Sigmoid colon (tissue), 4 donors: ENCODE measurements at regions not wholly inside any gene's neighbourhood (a gene's known extent, or its start where the extent isn't known, plus 50 kb on each side); places are given as distances from the start of the nearest gene placed in this dataset.

ENCODE experiments used
- EP300 ChIP-seq, 4 donors: sonication (generic); formaldehyde crosslinking; IDR thresholded peaks; one replicate each; pipeline ENCODE4 v1.6.1; 2017; ENCODE audit warnings: antibody characterized with exemption in 4 of 4
- POLR2AphosphoS5 ChIP-seq, 4 donors: sonication (generic); formaldehyde crosslinking; IDR thresholded peaks; one replicate each; pipeline ENCODE4 v1.6.1; 2017; ENCODE audit warnings: antibody characterized with exemption in 4 of 4
- TF ChIP-seq, protein P1 (sequence below), 4 experiments: fragments of 450-650 bp in 3 of 4; fragments of 200-600 bp in 1 of 4; IDR thresholded peaks; one replicate each; pipeline ENCODE4 v1.5.1; 2016 to 2019; ENCODE audit warnings: antibody characterized with exemption in 4 of 4, mild to moderate bottlenecking in 3 of 4, moderate library complexity in 2 of 4

DNA sequence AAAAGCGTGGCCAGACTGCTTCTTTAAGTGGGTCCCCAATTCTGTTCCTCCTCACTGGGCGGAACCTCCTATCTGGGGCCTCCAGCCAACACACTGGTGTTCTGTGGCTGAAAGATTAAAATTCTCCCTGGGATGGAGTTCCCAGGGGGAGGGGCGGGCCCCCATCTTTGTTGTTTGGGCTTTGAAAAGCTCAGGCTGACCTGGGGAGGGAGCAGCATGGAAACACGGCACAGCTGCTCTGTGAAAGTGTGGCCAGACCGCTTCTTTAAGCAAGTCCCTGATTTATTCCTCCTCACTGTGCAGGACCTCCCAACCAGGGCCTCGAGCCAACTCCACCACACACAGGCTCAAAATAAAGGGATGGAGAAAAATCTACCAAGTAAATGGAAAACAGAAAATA lies 219.5 kb downstream of the TMEM47 start:
- TF ChIP-seq POLR2AphosphoS5 (IDR thresholded peaks at IDR 0.05) (no peak), EP300 (IDR thresholded peaks at IDR 0.05) (no peak)
- TF ChIP-seq, protein P1, sequence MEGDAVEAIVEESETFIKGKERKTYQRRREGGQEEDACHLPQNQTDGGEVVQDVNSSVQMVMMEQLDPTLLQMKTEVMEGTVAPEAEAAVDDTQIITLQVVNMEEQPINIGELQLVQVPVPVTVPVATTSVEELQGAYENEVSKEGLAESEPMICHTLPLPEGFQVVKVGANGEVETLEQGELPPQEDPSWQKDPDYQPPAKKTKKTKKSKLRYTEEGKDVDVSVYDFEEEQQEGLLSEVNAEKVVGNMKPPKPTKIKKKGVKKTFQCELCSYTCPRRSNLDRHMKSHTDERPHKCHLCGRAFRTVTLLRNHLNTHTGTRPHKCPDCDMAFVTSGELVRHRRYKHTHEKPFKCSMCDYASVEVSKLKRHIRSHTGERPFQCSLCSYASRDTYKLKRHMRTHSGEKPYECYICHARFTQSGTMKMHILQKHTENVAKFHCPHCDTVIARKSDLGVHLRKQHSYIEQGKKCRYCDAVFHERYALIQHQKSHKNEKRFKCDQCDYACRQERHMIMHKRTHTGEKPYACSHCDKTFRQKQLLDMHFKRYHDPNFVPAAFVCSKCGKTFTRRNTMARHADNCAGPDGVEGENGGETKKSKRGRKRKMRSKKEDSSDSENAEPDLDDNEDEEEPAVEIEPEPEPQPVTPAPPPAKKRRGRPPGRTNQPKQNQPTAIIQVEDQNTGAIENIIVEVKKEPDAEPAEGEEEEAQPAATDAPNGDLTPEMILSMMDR (IDR thresholded peaks at IDR 0.05), result no peak
